Osteoblast (primary cell): ENCODE measurements at regions not wholly inside any gene's neighbourhood (a gene's known extent, or its start where the extent isn't known, plus 50 kb on each side); places are given as distances from the start of the nearest gene placed in this dataset.
A peak's percentile ranks its signal among the peaks of the same experiment; 100 is the strongest.

Experiments
- DNase-seq: peaks from one replicate; pipeline ENCODE4 v3.0.0; 2011; ENCODE audit warnings: low spot score, mixed read lengths; ENCODE audit not compliant: insufficient read length; ENCODE audit errors: missing footprints
- H2AFZ ChIP-seq: 2 replicates; pipeline ENCODE4 v1.6.0; 2011; ENCODE audit warnings: mild to moderate bottlenecking, low read length
- H3K27ac ChIP-seq: 2 replicates; pipeline ENCODE4 v1.5.1; 2011; ENCODE audit warnings: mild to moderate bottlenecking, low read depth, low read length, moderate library complexity
- H3K27me3 ChIP-seq: 2 replicates; pipeline ENCODE4 v1.6.0; 2012; ENCODE audit warnings: mild to moderate bottlenecking, control low read depth, inconsistent platforms, low read length, moderate library complexity; ENCODE audit not compliant: insufficient read depth
- H3K36me3 ChIP-seq: 2 replicates; pipeline ENCODE4 v1.5.1; 2011; ENCODE audit warnings: mild to moderate bottlenecking, low read length, control low read depth, moderate library complexity; ENCODE audit not compliant: insufficient read depth
- H3K4me1 ChIP-seq: 2 replicates; pipeline ENCODE4 v1.5.1; 2011; ENCODE audit warnings: mild to moderate bottlenecking, low read length, control low read depth, moderate library complexity; ENCODE audit not compliant: insufficient read depth
- H3K4me2 ChIP-seq: 2 replicates; pipeline ENCODE4 v1.6.0; 2011; ENCODE audit warnings: mild to moderate bottlenecking, low read length; ENCODE audit not compliant: insufficient read depth
- H3K4me3 ChIP-seq: fragments of 200-600 bp; sonication (generic); 3 replicates; pipeline ENCODE4 v1.5.1; 2012; ENCODE audit warnings: mild to moderate bottlenecking, low read length, inconsistent platforms; ENCODE audit not compliant: insufficient read depth
- H3K79me2 ChIP-seq: 2 replicates; pipeline ENCODE4 v1.6.0; 2012; ENCODE audit warnings: mild to moderate bottlenecking, low read length, control low read depth, inconsistent platforms; ENCODE audit not compliant: insufficient read depth
- H3K9me3 ChIP-seq: 2 replicates; pipeline ENCODE4 v1.5.1; 2011; ENCODE audit warnings: low read depth, low read length, control low read depth
- H4K20me1 ChIP-seq: 2 replicates; pipeline ENCODE4 v1.6.0; 2012; ENCODE audit warnings: mild to moderate bottlenecking, low read length, control low read depth; ENCODE audit not compliant: insufficient read depth
- TF ChIP-seq, protein P1 (sequence below): IDR thresholded peaks from 2 replicates; pipeline ENCODE4 v1.5.1; 2011; ENCODE audit warnings: mild to moderate bottlenecking, low read depth, low read length, moderate library complexity; ENCODE audit errors: extremely low read depth

DNA sequence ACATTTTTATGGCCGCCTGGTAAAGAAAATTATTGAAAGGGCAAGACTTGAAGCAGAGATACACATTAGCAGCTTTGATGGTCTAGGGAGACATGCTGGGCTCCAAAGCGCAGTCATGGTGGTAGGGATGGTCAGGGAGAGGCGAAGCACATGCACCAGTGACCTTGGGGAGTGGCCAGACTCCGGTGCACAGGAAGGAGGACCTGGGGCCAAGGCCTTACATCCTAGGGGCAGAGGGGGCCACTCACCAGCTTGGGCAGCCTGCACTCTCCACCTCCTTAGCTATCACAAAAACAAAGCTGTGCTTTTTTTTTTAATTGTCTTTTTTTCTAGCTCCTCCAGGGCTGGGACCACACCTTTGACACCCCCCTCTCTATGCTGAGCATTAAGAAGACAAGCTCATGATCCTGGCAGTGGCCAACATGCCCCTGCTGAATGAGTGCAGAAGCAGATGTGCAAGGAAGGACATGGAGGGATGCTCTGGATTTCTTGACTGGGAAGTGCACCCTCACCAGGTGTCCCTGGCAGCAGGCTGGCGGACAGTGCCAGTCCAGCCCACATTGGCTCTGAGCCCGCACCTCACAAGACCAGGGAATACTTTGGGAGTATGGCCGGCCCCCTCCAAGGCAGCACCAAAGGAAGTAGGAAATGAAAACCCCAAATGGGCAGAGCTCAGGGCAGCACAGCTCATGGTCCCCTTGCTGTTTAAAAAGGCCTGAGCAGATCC is 619.9 kb downstream of the TBC1D22A start:
- TF ChIP-seq, protein P1, sequence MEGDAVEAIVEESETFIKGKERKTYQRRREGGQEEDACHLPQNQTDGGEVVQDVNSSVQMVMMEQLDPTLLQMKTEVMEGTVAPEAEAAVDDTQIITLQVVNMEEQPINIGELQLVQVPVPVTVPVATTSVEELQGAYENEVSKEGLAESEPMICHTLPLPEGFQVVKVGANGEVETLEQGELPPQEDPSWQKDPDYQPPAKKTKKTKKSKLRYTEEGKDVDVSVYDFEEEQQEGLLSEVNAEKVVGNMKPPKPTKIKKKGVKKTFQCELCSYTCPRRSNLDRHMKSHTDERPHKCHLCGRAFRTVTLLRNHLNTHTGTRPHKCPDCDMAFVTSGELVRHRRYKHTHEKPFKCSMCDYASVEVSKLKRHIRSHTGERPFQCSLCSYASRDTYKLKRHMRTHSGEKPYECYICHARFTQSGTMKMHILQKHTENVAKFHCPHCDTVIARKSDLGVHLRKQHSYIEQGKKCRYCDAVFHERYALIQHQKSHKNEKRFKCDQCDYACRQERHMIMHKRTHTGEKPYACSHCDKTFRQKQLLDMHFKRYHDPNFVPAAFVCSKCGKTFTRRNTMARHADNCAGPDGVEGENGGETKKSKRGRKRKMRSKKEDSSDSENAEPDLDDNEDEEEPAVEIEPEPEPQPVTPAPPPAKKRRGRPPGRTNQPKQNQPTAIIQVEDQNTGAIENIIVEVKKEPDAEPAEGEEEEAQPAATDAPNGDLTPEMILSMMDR: no peak
- Histone ChIP-seq H3K36me3 (no peaks in the 10 kb centered on the region), H3K4me1 (no peaks in the 10 kb centered on the region), H4K20me1 (no peaks in the 10 kb centered on the region), H3K4me3 (no peak overlapping the region), H3K27ac (no peak overlapping the region), H2AFZ (no peak overlapping the region), H3K27me3 (no peaks in the 10 kb centered on the region), H3K79me2 (no peaks in the 10 kb centered on the region), H3K4me2 (no peak overlapping the region), H3K9me3 (no peaks in the 10 kb centered on the region)
- peak; percentile 54 for DNase-seq

DNA sequence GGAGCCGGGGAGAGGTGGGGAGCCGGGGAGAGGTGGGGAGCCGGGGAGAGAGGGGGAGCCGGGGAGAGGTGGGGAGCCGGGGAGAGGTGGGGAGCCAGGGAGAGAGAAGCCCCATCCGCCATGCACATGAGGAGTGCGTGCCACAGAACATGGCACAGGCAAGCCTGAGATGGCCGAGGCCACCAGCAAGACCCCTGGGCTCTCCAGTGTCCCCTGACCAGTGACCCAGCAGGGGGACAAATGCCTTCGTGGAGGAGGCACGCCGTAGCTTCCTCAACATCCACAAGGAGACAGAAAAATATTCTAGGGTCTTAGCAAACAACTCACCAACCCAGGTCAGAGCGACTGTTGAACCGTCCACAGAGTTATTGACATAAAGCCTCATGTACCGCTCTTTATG is 618.8 kb downstream of the TBC1D22A start:
- no peaks in the 10 kb centered on the region for H3K36me3 ChIP-seq
- H3K4me2 ChIP-seq: no peak overlapping the region
- no peak overlapping the region for H3K27ac ChIP-seq
- H2AFZ ChIP-seq: no peak overlapping the region
- DNase-seq: no peak
- no peaks in the 10 kb centered on the region for H3K4me1 ChIP-seq
- H3K27me3 ChIP-seq: no peaks in the 10 kb centered on the region
- H4K20me1 ChIP-seq: no peaks in the 10 kb centered on the region
- H3K9me3 ChIP-seq: no peaks in the 10 kb centered on the region
- TF ChIP-seq, protein P1: no peak
- H3K4me3 ChIP-seq: no peak overlapping the region
- H3K79me2 ChIP-seq: no peaks in the 10 kb centered on the region

DNA sequence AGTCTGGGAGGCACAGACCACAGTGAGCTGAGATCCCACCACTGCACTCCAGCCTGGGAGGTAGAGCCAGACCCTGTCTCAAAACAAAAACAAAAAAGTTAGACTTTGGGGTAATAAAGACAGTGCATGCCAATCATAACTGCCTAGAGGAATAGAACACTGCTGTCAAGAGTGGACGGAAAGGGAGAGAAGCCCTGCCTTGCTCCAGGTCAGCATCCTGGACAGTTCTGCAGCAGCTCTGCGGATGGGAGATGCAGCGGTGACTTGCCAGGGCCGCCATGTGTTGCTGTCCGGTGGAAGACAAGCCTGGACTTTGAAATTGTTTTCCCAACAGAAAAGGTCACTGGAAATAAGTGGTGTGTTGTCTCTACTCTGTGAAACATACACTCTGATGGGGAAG is 618.2 kb downstream of the TBC1D22A start:
- Histone ChIP-seq H4K20me1 (no peaks in the 10 kb centered on the region), H3K9me3 (no peaks in the 10 kb centered on the region), H3K36me3 (no peaks in the 10 kb centered on the region), H3K4me3 (no peak overlapping the region), H3K27ac (no peak overlapping the region), H3K4me1 (no peaks in the 10 kb centered on the region), H3K79me2 (no peaks in the 10 kb centered on the region), H2AFZ (no peak overlapping the region), H3K27me3 (no peaks in the 10 kb centered on the region), H3K4me2 (no peak overlapping the region)
- TF ChIP-seq, protein P1: no peak
- peak; percentile 72 for DNase-seq

DNA sequence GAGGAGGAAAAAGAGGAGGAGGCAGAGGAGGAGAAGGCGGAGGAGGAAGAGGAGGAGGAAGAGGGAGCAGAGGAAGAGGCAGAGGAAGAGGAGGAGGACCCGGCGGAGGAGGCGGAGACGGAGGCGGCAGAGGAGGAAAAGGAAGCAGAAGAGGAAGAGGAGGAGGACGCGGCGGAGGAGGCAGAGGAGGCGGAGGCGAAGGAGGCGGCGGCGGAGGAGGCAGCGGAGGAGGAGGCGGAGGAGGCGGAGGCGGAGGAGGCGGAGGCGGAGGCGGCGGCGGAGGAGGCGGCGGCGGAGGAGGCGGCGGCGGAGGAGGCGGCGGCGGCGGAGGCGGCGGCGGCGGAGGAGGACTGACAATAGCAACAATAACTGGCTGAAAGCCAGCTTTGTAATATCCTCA is 616.6 kb downstream of the TBC1D22A start:
- H4K20me1 ChIP-seq: no peaks in the 10 kb centered on the region
- H3K4me2 ChIP-seq: no peak overlapping the region
- H3K4me3 ChIP-seq: no peak overlapping the region
- H3K9me3 ChIP-seq: no peaks in the 10 kb centered on the region
- H3K36me3 ChIP-seq: no peaks in the 10 kb centered on the region
- DNase-seq: peak; percentile 31
- H3K79me2 ChIP-seq: no peaks in the 10 kb centered on the region
- no peak overlapping the region for H2AFZ ChIP-seq
- no peaks in the 10 kb centered on the region for H3K27me3 ChIP-seq
- H3K4me1 ChIP-seq: no peaks in the 10 kb centered on the region
- H3K27ac ChIP-seq: no peak overlapping the region
- TF ChIP-seq, protein P1: no peak
